ENCODE measurements at regions not wholly inside any gene's neighbourhood (a gene's known extent, or its start where the extent isn't known, plus 50 kb on each side); places are given as distances from the start of the nearest gene placed in this dataset.

GRCh38 chr2:180660207-180660606, 320.2 kb upstream of the UBE2E3 start:
- TF ChIP-seq TAF1 (IDR thresholded peaks at IDR 0.05; ENCODE audit: low read depth, low read length) (no peak), POLR2A (IDR thresholded peaks at IDR 0.05; ENCODE audit: low read depth, low read length) (no peak)
